GM12878 (cell line): ENCODE measurements at regions not wholly inside any gene's neighbourhood (a gene's known extent, or its start where the extent isn't known, plus 50 kb on each side); places are given as distances from the start of the nearest gene placed in this dataset.

Source experiments
- CTCF ChIP-seq, 3 experiments: IDR thresholded peaks in 2 of 3; conservative IDR thresholded peaks in 1 of 3; 2 replicates each; pipeline ENCODE4 v1.5.1; 2011; ENCODE audit warnings: low read depth in 3 of 3, low read length in 3 of 3, mild to moderate bottlenecking in 3 of 3, control low read depth in 2 of 3, moderate library complexity in 2 of 3, inconsistent platforms in 1 of 3, mixed read lengths in 1 of 3; ENCODE audit not compliant: control insufficient read depth in 2 of 3, insufficient read depth in 1 of 3; ENCODE audit errors: extremely low read depth in 1 of 3
- EP300 ChIP-seq, 2 experiments: fragments of 150-350 bp in 1 of 2; IDR thresholded peaks; 2 replicates each; pipeline ENCODE4 v1.6.1; 2011 to 2012; ENCODE audit warnings: low read depth in 2 of 2, low read length in 2 of 2, borderline replicate concordance in 1 of 2, improper control_type of control experiment in 1 of 2, inconsistent platforms in 1 of 2; ENCODE audit not compliant: control insufficient read depth in 1 of 2
- EZH2 ChIP-seq: IDR thresholded peaks from 2 replicates; pipeline ENCODE4 v1.6.1; 2012; ENCODE audit warnings: low read depth, mild to moderate bottlenecking, control low read depth, inconsistent platforms, low read length, borderline replicate concordance; ENCODE audit not compliant: control insufficient read depth
- NRF1 ChIP-seq: conservative IDR thresholded peaks from 2 replicates; pipeline ENCODE4 v1.6.1; 2011; ENCODE audit warnings: mild to moderate bottlenecking, low read depth, low read length, improper control_type of control experiment
- POLR2A ChIP-seq: IDR thresholded peaks from 2 replicates; pipeline ENCODE4 v1.6.1; 2011; ENCODE audit warnings: low read depth, mild to moderate bottlenecking, low read length
- POLR2AphosphoS5 ChIP-seq: IDR thresholded peaks from 2 replicates; pipeline ENCODE4 v1.6.1; 2011; ENCODE audit warnings: mild to moderate bottlenecking, low read length, inconsistent platforms
- RELA ChIP-seq: fragments of 450-650 bp; IDR thresholded peaks from 2 replicates; pipeline ENCODE4 v1.8.0; 2014; ENCODE audit warnings: borderline replicate concordance; ENCODE audit not compliant: partially characterized antibody
- SPI1 ChIP-seq: IDR thresholded peaks from 2 replicates; pipeline ENCODE4 v1.6.1; 2011; ENCODE audit warnings: low read depth, mild to moderate bottlenecking, low read length, moderate library complexity, borderline replicate concordance; ENCODE audit not compliant: insufficient read depth
- YBX1 ChIP-seq: fragments of 450-650 bp; IDR thresholded peaks from 2 replicates; pipeline ENCODE4 v1.6.1; 2016; ENCODE audit warnings: antibody characterized with exemption
- TF ChIP-seq, protein P1 (sequence below): IDR thresholded peaks from 2 replicates; pipeline ENCODE4 v1.6.1; 2012; ENCODE audit warnings: mild to moderate bottlenecking, low read depth, low read length
- TF ChIP-seq, protein P2 (sequence below): fragments of 450-650 bp; IDR thresholded peaks from 2 replicates; pipeline ENCODE4 v1.6.1; 2017; ENCODE audit warnings: mild to moderate bottlenecking

- TF ChIP-seq POLR2A, result no peak
- TF ChIP-seq EZH2, result no peak
- TF ChIP-seq EP300 (IDR thresholded peaks at IDR 0.05; ENCODE audit: borderline replicate concordance in 1 of 2, control insufficient read depth in 1 of 2, low read depth in 2 of 2, low read length in 2 of 2), result no peak
- no peak for TF ChIP-seq CTCF (IDR thresholded peaks at IDR 0.05 in 2 of 3, conservative IDR thresholded peaks at IDR 0.05 in 1 of 3; ENCODE audit: control insufficient read depth in 2 of 3, extremely low read depth in 1 of 3, insufficient read depth in 1 of 3, low read depth in 3 of 3, low read length in 3 of 3)
- TF ChIP-seq NRF1, result no peak
- TF ChIP-seq, protein P1, sequence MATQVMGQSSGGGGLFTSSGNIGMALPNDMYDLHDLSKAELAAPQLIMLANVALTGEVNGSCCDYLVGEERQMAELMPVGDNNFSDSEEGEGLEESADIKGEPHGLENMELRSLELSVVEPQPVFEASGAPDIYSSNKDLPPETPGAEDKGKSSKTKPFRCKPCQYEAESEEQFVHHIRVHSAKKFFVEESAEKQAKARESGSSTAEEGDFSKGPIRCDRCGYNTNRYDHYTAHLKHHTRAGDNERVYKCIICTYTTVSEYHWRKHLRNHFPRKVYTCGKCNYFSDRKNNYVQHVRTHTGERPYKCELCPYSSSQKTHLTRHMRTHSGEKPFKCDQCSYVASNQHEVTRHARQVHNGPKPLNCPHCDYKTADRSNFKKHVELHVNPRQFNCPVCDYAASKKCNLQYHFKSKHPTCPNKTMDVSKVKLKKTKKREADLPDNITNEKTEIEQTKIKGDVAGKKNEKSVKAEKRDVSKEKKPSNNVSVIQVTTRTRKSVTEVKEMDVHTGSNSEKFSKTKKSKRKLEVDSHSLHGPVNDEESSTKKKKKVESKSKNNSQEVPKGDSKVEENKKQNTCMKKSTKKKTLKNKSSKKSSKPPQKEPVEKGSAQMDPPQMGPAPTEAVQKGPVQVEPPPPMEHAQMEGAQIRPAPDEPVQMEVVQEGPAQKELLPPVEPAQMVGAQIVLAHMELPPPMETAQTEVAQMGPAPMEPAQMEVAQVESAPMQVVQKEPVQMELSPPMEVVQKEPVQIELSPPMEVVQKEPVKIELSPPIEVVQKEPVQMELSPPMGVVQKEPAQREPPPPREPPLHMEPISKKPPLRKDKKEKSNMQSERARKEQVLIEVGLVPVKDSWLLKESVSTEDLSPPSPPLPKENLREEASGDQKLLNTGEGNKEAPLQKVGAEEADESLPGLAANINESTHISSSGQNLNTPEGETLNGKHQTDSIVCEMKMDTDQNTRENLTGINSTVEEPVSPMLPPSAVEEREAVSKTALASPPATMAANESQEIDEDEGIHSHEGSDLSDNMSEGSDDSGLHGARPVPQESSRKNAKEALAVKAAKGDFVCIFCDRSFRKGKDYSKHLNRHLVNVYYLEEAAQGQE, result no peak
- no peak for TF ChIP-seq POLR2AphosphoS5
- TF ChIP-seq RELA, result no peak
- no peak for TF ChIP-seq SPI1
- TF ChIP-seq, protein P2, sequence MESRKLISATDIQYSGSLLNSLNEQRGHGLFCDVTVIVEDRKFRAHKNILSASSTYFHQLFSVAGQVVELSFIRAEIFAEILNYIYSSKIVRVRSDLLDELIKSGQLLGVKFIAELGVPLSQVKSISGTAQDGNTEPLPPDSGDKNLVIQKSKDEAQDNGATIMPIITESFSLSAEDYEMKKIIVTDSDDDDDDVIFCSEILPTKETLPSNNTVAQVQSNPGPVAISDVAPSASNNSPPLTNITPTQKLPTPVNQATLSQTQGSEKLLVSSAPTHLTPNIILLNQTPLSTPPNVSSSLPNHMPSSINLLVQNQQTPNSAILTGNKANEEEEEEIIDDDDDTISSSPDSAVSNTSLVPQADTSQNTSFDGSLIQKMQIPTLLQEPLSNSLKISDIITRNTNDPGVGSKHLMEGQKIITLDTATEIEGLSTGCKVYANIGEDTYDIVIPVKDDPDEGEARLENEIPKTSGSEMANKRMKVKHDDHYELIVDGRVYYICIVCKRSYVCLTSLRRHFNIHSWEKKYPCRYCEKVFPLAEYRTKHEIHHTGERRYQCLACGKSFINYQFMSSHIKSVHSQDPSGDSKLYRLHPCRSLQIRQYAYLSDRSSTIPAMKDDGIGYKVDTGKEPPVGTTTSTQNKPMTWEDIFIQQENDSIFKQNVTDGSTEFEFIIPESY, result no peak
- TF ChIP-seq YBX1, result no peak
Measured at GRCh38 chr3:191137708-191138107, 61.3 kb upstream of the OSTN start.
